Daoy (cell line): ENCODE measurements at regions not wholly inside any gene's neighbourhood (a gene's known extent, or its start where the extent isn't known, plus 50 kb on each side); places are given as distances from the start of the nearest gene placed in this dataset.

Experiments used
- DNase-seq: peaks from one replicate; pipeline ENCODE4 v3.0.0-alpha.2; 2015; ENCODE audit warnings: low read depth

- no peak for DNase-seq
These were observed 196.0 kb downstream of the NSUN3 start for GRCh38 chr3:94258851-94259250.

GRCh38 chr3:94259291-94259690, 196.4 kb downstream of the NSUN3 start:
- no peak for DNase-seq

- DNase-seq: no peak
These were observed 206.9 kb downstream of the NSUN3 start for GRCh38 chr3:94269763-94270162.

- DNase-seq: no peak
These were observed 209.2 kb downstream of the NSUN3 start for GRCh38 chr3:94272016-94272415.

- no peak for DNase-seq
These were observed 218.1 kb downstream of the NSUN3 start for GRCh38 chr3:94280958-94281357.

GRCh38 chr3:94285872-94286271, 223.0 kb downstream of the NSUN3 start:
- no peak for DNase-seq

GRCh38 chr3:94291686-94292085, 228.8 kb downstream of the NSUN3 start:
- no peak for DNase-seq

GRCh38 chr3:94292151-94292550, 229.3 kb downstream of the NSUN3 start:
- no peak for DNase-seq

- DNase-seq: no peak
These were observed 230.9 kb downstream of the NSUN3 start for GRCh38 chr3:94293793-94294195.

- no peak for DNase-seq
These were observed 231.9 kb downstream of the NSUN3 start for GRCh38 chr3:94294806-94295205.

GRCh38 chr3:94299716-94300115, 236.9 kb downstream of the NSUN3 start:
- DNase-seq: no peak

GRCh38 chr3:94301366-94301765, 238.5 kb downstream of the NSUN3 start:
- DNase-seq: no peak

- DNase-seq: no peak
These were observed 240.4 kb downstream of the NSUN3 start for GRCh38 chr3:94303266-94303665.

- DNase-seq: no peak
These were observed 241.0 kb downstream of the NSUN3 start for GRCh38 chr3:94303897-94304296.

GRCh38 chr3:94304954-94305353, 242.1 kb downstream of the NSUN3 start:
- no peak for DNase-seq

GRCh38 chr3:94305835-94306611, 243.2 kb downstream of the NSUN3 start:
- no peak for DNase-seq

GRCh38 chr3:94307588-94307987, 244.7 kb downstream of the NSUN3 start:
- no peak for DNase-seq

- no peak for DNase-seq
These were observed 245.9 kb downstream of the NSUN3 start for GRCh38 chr3:94308767-94309166.

- DNase-seq: no peak
These were observed 247.7 kb downstream of the NSUN3 start for GRCh38 chr3:94310341-94311135.

- no peak for DNase-seq
These were observed 248.8 kb downstream of the NSUN3 start for GRCh38 chr3:94311651-94312050.

- DNase-seq: no peak
These were observed 251.5 kb downstream of the NSUN3 start for GRCh38 chr3:94314218-94314883.

- no peak for DNase-seq
These were observed 254.2 kb downstream of the NSUN3 start for GRCh38 chr3:94317017-94317416.

- no peak for DNase-seq
These were observed 260.7 kb downstream of the NSUN3 start for GRCh38 chr3:94323596-94323995.
